ENCODE measurements at regions not wholly inside any gene's neighbourhood (a gene's known extent, or its start where the extent isn't known, plus 50 kb on each side); places are given as distances from the start of the nearest gene placed in this dataset.

DNA sequence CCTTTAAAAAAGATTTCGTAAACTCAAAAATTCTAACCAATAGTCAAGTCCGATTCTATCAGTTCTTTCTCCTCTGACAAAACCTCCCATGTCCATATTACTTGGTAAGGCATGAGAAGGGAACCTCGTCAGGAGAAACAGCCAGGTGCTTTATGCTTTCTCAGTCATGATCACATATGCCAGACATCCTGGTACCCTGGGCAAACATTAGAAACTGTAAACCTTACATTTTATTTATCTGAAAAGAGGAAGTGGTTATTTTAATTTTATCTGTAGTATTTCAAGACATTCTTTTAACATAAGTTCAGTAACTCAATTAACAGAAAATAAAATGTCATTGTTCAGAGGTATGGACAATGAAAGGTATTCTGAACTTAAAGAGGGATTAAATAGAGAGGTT, 474.8 kb upstream of the GBE1 start:
- intact Hi-C loops (cut with micrococcal nuclease), result no loop called here
- Histone ChIP-seq H3K9me3 (replicated peaks in 1 of 2; ENCODE audit: control insufficient read depth in 1 of 2, insufficient read depth in 1 of 2, low read length in 2 of 2) (peaks cover 0 to 3% of the 10 kb centered on the region in 2 donors), H3K4me3 (replicated peaks in 1 of 3; ENCODE audit: low read depth in 2 of 3, low read length in 3 of 3) (no peak overlapping the region), H3K9ac (ENCODE audit: insufficient read depth, low read length, poor library complexity, severe bottlenecking) (no peak overlapping the region), H3K4me2 (replicated peaks; ENCODE audit: extremely low read depth, low read length, poor library complexity, severe bottlenecking) (no peak overlapping the region), H3K27ac (ENCODE audit: low read depth in 1 of 2, low read length in 2 of 2) (no peak overlapping the region), H3K27me3 (ENCODE audit: control insufficient read depth in 2 of 2, insufficient read depth in 2 of 2, low read length in 2 of 2) (no peaks in the 10 kb centered on the region), H2AFZ (ENCODE audit: insufficient read depth, low read depth, low read length, poor library complexity, severe bottlenecking) (no peak overlapping the region), H4K20me1 (ENCODE audit: insufficient read depth, low read length) (no peaks in the 10 kb centered on the region), H3K79me2 (ENCODE audit: insufficient read depth, low read length) (no peaks in the 10 kb centered on the region), H3K4me1 (ENCODE audit: control insufficient read depth in 1 of 2, insufficient read depth in 2 of 2, low read length in 2 of 2) (no peaks in the 10 kb centered on the region), H3K36me3 (replicated peaks in 1 of 2; ENCODE audit: control insufficient read depth in 1 of 2, insufficient read depth in 2 of 2, low read length in 2 of 2) (no peaks in the 10 kb centered on the region)
- no peaks in the 10 kb centered on the region for H3K27me3 Mint-ChIP-seq (ENCODE audit: low read depth in 3 of 3)
- H3K36me3 Mint-ChIP-seq, result no peaks in the 10 kb centered on the region
- DNase-seq, result no peak
- WGBS (ENCODE audit: insufficient coverage), result no CpG with 5 or more reads among the region's 3 CpGs
- no peaks in the 10 kb centered on the region for H3K4me1 Mint-ChIP-seq
- H3K27ac Mint-ChIP-seq, result no peak overlapping the region
- TF ChIP-seq, protein P1, sequence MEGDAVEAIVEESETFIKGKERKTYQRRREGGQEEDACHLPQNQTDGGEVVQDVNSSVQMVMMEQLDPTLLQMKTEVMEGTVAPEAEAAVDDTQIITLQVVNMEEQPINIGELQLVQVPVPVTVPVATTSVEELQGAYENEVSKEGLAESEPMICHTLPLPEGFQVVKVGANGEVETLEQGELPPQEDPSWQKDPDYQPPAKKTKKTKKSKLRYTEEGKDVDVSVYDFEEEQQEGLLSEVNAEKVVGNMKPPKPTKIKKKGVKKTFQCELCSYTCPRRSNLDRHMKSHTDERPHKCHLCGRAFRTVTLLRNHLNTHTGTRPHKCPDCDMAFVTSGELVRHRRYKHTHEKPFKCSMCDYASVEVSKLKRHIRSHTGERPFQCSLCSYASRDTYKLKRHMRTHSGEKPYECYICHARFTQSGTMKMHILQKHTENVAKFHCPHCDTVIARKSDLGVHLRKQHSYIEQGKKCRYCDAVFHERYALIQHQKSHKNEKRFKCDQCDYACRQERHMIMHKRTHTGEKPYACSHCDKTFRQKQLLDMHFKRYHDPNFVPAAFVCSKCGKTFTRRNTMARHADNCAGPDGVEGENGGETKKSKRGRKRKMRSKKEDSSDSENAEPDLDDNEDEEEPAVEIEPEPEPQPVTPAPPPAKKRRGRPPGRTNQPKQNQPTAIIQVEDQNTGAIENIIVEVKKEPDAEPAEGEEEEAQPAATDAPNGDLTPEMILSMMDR (IDR thresholded peaks at IDR 0.05), result no peak
- H3K9me3 Mint-ChIP-seq, result peaks cover 0 to 8% (median 2%) of the 10 kb centered on the region in 7 donors
- H3K4me3 Mint-ChIP-seq, result no peak overlapping the region

DNA sequence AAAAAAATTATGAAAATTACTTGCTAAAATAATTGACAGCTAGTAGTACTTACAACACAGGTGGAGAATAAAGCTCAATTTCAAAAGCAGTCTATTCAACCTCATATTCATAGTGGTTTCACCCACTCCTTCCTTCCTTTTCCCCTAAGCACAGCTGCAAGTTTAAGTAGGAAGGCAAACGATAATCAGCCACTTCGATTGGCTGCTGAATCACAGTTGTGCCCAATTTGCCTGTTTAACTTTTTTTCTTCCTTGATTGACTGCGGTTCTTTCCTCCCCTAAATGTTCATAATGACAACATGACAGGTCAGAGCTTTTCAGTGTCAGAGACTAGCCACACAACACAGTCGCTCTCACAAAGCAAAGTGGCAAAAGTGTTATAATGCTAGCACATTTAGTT, 468.0 kb upstream of the GBE1 start:
- no peak overlapping the region for H3K9ac ChIP-seq (ENCODE audit: insufficient read depth, low read length, poor library complexity, severe bottlenecking)
- H3K36me3 Mint-ChIP-seq, result no peaks in the 10 kb centered on the region
- H3K4me1 ChIP-seq (ENCODE audit: control insufficient read depth in 1 of 2, insufficient read depth in 2 of 2, low read length in 2 of 2), result no peaks in the 10 kb centered on the region
- H3K4me1 Mint-ChIP-seq, result peaks cover 4% of the 10 kb centered on the region
- H2AFZ ChIP-seq (ENCODE audit: insufficient read depth, low read depth, low read length, poor library complexity, severe bottlenecking), result no peak overlapping the region
- H3K9me3 Mint-ChIP-seq, result peaks cover 2 to 17% (median 9%) of the 10 kb centered on the region in 7 donors
- no peaks in the 10 kb centered on the region for H3K36me3 ChIP-seq (replicated peaks in 1 of 2; ENCODE audit: control insufficient read depth in 1 of 2, insufficient read depth in 2 of 2, low read length in 2 of 2)
- intact Hi-C loops (cut with micrococcal nuclease), result no loop called here
- no peak for DNase-seq
- no peaks in the 10 kb centered on the region for H3K79me2 ChIP-seq (ENCODE audit: insufficient read depth, low read length)
- no peaks in the 10 kb centered on the region for H3K27me3 Mint-ChIP-seq (ENCODE audit: low read depth in 3 of 3)
- H3K4me2 ChIP-seq (replicated peaks; ENCODE audit: extremely low read depth, low read length, poor library complexity, severe bottlenecking), result no peak overlapping the region
- H3K27ac Mint-ChIP-seq, result no peak overlapping the region
- no peak overlapping the region for H3K4me3 ChIP-seq (replicated peaks in 1 of 3; ENCODE audit: low read depth in 2 of 3, low read length in 3 of 3)
- WGBS (ENCODE audit: insufficient coverage), result 0% methylated on average over 3 of the region's 4 CpGs
- no peak overlapping the region for H3K27ac ChIP-seq (ENCODE audit: low read depth in 1 of 2, low read length in 2 of 2)
- H3K4me3 Mint-ChIP-seq, result no peak overlapping the region
- no peaks in the 10 kb centered on the region for H3K27me3 ChIP-seq (ENCODE audit: control insufficient read depth in 2 of 2, insufficient read depth in 2 of 2, low read length in 2 of 2)
- peaks cover 12 to 21% of the 10 kb centered on the region in 2 donors for H3K9me3 ChIP-seq (replicated peaks in 1 of 2; ENCODE audit: control insufficient read depth in 1 of 2, insufficient read depth in 1 of 2, low read length in 2 of 2)
- TF ChIP-seq, protein P1 (IDR thresholded peaks at IDR 0.05), result no peak
- H4K20me1 ChIP-seq (ENCODE audit: insufficient read depth, low read length), result no peaks in the 10 kb centered on the region

All from CD14-positive monocyte (primary cell).